Anterior cingulate cortex (tissue), 58 donors: ENCODE measurements at regions not wholly inside any gene's neighbourhood (a gene's known extent, or its start where the extent isn't known, plus 50 kb on each side); places are given as distances from the start of the nearest gene placed in this dataset.
"Not testable (repeated sequence)": the region's sequence is repeated elsewhere in the genome, so short reads cannot be mapped to it uniquely, and the experiment has no call there.

ENCODE experiments used
- DNase-seq, 58 donors: peaks; one replicate each; lab custom pipeline; 2025; lab: John Stamatoyannopoulos, UW

DNA sequence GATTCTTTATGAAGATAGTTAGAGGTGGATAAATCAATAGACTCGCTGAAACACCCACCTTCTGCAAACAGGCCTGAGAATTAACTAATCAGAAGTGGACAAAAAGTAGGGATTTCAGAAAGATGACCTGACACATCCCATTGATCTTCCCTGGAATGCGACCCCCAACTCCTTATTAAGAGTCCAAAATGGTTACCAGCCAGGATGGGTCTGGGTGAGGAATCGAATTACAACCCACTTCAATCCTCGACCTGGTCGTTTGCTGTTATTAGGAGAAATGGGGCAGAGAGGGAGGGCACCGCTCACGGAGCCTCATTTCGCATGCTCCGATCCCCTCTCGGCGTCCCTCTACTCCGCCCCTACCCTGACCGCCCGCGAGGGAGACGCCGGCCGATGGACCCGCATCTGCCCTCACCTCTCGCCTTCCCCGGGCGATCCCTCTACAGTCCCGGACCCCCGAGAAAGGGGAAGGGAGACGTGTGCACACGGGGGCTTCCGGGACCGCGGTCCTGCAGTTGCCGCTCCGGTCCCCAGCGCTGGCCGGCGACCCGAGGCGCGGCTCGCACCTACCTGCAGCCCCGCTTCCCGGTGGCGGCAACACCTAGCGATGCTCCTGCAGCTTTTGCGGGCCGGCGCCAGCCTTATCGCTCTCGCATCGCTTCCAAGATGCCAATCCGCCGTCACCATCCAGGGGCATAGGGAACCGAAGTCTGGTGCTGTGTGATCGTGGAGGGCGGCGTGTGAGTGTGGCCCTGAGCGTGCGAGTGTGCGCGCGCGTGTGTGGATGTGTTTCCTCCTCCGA, 69.3 kb upstream of the USP15 start:
- DNase-seq, result peak in 16 of 58 donors; percentile 3 to 48 (median 22)

DNA sequence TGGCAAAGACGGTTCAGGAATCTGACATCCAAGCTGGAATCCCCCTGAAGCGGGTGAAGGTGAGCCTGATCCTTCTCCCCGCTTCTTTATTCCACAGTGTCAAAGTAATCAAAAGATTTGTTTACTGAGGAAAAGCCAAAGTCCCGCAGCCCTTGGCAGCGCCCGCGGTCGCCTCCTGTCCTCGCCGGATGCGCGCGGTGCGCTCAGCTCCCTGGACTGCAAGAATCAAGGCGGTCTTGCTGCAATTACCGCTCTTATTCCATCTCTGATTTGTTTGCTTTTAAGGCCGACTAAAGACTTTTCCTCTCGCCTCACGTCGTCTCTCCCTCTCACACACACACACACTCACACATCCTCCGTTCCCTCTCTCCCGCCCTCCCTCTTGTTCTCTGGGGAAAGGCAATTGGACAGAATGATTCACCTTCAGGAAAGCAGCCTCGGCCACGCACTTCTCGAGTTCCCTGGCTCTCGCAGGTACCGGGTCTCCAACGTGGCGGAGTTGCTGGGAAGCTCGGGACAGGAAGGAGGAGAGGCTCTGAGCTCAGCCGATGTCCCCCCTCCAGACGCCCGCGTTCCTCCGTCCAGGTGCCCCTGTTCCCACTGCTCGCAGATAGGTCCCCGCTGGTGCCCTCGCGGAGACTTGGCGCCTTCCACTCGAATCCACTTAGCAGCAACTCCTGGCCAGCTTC, 68.6 kb upstream of the USP15 start:
- peak in 32 of 58 donors; percentile 2 to 70 (median 24) for DNase-seq

DNA sequence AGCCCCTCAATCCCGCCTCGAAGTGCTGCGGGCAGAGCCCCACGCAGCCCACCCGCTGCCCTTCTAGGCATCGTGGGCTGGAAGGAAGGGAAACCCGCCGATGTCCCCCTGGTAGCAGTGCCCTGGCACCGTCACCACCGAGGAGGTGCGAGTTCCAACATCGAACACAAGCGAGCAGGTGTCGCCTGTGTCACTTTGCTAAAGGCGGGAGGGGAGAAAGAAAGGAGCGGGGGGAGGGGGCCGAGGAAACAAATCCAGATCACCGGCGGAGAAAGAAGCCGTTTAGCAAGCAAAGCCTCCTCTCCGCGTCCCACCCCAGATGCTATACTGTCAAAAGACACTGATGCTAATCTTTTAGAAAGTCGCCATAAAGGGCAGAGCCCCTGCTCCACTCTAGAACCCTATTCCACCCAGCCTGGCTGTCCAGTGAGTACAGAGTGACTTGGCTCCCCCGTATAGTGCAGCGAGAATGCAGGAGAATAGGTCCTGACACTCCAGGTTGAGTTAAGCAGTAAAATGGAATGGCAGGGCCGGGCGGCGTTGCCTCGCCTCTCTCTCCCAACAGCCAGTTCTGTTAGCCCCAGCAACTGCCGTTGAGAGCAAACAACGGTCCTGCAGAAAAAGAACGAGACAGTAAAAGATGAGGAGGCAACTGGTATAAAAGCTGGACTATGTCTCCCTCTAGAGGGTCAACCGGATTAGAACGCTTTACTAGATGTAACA, 67.9 kb upstream of the USP15 start:
- peak in 51 of 58 donors; percentile 1 to 86 (median 39) for DNase-seq

DNA sequence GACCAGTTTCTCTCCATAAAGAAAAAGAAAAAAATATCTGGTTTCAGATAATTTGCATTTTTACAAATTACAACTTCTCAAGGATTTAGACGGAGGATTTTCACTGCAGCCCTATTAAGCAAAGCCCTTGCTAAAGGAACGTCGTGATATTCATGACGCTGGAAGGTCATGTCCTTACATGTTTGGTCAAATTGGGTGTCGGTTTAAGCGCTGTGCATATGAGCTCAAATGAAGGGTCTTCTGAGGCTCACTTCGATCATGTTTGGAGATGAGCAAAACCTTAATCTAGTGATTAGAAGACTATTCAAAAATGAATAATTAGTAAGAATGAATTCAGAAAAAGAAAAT, 67.3 kb upstream of the USP15 start:
- no peak for DNase-seq

DNA sequence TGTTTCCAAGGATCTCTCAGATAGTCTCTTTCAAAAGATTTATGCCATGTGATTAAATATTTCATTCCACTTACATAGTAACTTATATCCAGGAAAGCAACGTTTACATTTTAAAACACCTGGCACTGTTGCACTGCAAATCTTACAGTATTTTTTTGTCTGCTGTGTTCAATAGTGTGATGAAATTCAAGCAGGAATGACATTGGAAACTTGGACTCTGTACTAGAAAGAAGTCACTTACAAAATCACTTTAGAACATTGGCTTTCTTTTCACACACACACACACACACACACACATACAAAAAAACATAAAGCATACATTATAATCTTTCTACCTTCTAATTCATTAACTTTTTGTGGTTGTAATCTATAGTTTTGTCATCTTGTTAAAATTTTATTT, 66.2 kb upstream of the USP15 start:
- DNase-seq, result no peak

DNA sequence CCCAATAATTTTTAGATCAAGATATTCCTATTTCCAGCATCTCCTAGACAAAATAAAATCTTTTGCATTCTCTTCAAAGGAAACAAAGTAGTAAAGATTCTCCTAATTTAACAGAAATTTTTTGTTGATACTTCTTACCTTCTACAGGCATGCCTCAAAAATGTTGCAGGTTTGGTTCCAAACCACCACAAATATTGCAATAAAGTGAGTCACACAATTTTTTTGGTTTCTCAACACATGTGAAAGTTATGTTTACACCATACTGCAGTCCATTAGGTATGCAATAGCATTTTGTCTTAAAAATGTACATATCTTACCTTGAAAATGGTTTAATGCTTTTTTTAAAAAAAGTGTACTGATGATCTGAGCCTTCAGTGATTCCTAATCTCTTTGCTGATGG, 65.6 kb upstream of the USP15 start:
- no peak for DNase-seq

DNA sequence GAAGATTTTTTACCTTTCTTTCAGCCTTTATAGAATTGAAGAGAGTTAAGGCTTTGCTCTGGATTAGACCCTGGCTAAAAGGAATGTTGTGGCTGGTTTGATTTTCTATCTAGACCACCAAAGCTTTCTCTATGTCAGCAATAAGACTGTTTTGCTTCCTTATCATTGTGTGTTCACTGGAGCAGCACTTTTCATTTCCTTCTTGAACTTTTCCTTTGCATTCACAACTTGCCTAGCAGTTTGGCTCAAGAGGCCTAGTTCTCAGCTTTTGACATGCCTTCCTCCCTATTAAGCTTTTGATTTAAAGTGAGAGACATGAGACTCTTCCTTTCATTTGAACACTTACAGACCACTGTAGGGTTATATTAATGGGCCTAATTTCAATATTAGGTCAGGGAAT, 64.1 kb upstream of the USP15 start:
- DNase-seq, result no peak

DNA sequence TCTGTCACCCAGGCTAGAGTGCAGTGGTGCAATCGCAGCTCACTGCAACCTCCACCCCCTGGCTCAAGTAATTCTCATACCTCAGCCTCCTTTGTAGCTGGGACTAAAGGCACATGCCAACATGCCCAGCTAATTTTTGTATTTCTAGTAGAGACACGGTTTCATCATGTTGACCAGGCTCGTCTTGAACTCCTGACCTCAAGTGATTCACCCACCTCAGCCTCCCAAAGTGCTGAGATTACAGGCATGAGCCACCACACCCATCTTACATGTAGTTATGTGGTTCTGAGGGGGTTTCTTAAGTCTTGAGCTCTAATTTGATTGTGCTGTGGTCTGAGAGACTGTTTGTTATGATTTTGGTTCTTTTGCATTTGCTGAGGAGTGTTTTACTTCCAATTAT, 57.3 kb upstream of the USP15 start:
- DNase-seq, result not testable (repeated sequence)

DNA sequence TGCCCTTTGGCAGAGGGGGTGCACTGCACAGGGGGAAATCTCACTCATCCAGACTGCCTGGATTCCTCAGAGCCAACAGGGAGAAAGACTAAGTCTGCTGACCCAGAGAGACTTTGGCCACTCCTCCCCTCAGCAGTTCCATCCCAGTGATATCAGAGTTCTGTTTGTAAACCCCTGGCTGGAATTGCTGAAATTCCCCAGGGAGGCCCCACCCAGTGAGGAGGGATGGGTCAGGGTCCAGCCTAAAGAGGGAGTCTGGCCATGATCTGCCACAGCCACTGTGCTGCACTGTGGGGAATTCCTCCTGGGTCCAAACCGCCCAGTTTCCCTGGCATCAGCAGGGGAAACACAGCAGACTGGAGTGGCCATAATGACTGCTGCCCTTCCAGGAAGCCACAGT, 54.9 kb upstream of the USP15 start:
- DNase-seq, result no peak

DNA sequence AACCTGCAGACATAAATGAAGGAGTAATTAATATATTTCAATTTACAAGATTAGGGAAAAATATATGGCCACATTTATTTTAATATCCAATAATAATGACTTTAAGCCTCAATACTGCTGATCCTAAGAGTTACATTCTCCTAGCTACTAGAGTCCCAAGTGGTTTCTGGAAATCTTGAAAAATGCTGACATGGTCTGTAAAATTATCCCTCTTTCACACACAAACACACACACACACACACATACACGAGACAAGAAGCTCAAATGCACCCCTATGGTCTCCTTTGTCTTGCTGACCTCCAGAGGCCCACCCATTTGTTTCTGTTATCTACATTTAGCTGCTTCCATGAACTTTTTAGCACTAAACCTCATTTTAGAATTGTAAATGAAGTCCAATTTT, 53.0 kb upstream of the USP15 start:
- DNase-seq, result no peak
